ENCODE measurements at regions not wholly inside any gene's neighbourhood (a gene's known extent, or its start where the extent isn't known, plus 50 kb on each side); places are given as distances from the start of the nearest gene placed in this dataset.

GRCh38 chr13:103275722-103276121 is 209.5 kb upstream of the SLC10A2 start:
- Histone ChIP-seq H3K36me3 (ENCODE audit: control insufficient read depth, insufficient read depth, low read length) (no peaks in the 10 kb centered on the region), H3K4me3 (replicated peaks; ENCODE audit: low read depth, low read length) (no peak overlapping the region), H3K27me3 (replicated peaks; ENCODE audit: control insufficient read depth, insufficient read depth, low read length) (no peaks in the 10 kb centered on the region)
- no peak for DNase-seq (ENCODE audit: extremely low read depth, insufficient read length)
- TF ChIP-seq, protein P1, sequence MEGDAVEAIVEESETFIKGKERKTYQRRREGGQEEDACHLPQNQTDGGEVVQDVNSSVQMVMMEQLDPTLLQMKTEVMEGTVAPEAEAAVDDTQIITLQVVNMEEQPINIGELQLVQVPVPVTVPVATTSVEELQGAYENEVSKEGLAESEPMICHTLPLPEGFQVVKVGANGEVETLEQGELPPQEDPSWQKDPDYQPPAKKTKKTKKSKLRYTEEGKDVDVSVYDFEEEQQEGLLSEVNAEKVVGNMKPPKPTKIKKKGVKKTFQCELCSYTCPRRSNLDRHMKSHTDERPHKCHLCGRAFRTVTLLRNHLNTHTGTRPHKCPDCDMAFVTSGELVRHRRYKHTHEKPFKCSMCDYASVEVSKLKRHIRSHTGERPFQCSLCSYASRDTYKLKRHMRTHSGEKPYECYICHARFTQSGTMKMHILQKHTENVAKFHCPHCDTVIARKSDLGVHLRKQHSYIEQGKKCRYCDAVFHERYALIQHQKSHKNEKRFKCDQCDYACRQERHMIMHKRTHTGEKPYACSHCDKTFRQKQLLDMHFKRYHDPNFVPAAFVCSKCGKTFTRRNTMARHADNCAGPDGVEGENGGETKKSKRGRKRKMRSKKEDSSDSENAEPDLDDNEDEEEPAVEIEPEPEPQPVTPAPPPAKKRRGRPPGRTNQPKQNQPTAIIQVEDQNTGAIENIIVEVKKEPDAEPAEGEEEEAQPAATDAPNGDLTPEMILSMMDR (IDR thresholded peaks at IDR 0.05; ENCODE audit: insufficient read depth, low read length, poor library complexity, severe bottlenecking) = no peak

GRCh38 chr13:103275081-103275480 is 208.9 kb upstream of the SLC10A2 start:
- no peak overlapping the region for H3K4me3 ChIP-seq (replicated peaks; ENCODE audit: low read depth, low read length)
- no peaks in the 10 kb centered on the region for H3K36me3 ChIP-seq (ENCODE audit: control insufficient read depth, insufficient read depth, low read length)
- no peaks in the 10 kb centered on the region for H3K27me3 ChIP-seq (replicated peaks; ENCODE audit: control insufficient read depth, insufficient read depth, low read length)
- DNase-seq (ENCODE audit: extremely low read depth, insufficient read length) = no peak
- TF ChIP-seq, protein P1 (IDR thresholded peaks at IDR 0.05; ENCODE audit: insufficient read depth, low read length, poor library complexity, severe bottlenecking) = no peak

DNA sequence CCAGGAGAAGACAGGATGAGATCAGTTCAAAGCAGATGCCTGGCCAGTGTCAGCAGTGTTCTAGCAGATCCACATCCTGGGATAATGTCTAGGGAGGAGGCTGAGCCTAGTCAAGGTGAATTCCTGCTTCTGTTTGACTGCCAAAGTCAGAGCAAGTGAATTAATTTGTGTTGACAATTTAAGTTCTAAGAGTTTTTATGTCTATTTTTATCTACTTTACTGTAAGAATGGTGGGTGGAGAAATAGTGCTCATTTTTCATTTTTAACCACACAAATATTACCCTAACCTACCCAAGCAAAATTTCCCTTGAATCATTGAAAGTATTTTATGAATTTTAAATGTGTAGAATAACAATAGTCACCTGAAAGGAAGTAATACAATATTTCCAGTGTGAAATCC is 207.6 kb upstream of the SLC10A2 start:
- Histone ChIP-seq H3K4me3 (replicated peaks; ENCODE audit: low read depth, low read length) (no peak overlapping the region), H3K27me3 (replicated peaks; ENCODE audit: control insufficient read depth, insufficient read depth, low read length) (no peaks in the 10 kb centered on the region), H3K36me3 (ENCODE audit: control insufficient read depth, insufficient read depth, low read length) (no peaks in the 10 kb centered on the region)
- no peak for DNase-seq (ENCODE audit: extremely low read depth, insufficient read length)
- TF ChIP-seq, protein P1 (IDR thresholded peaks at IDR 0.05; ENCODE audit: insufficient read depth, low read length, poor library complexity, severe bottlenecking) = no peak

- no peak for DNase-seq (ENCODE audit: extremely low read depth, insufficient read length)
- Histone ChIP-seq H3K27me3 (replicated peaks; ENCODE audit: control insufficient read depth, insufficient read depth, low read length) (no peaks in the 10 kb centered on the region), H3K36me3 (ENCODE audit: control insufficient read depth, insufficient read depth, low read length) (no peaks in the 10 kb centered on the region), H3K4me3 (replicated peaks; ENCODE audit: low read depth, low read length) (no peak overlapping the region)
- TF ChIP-seq, protein P1 (IDR thresholded peaks at IDR 0.05; ENCODE audit: insufficient read depth, low read length, poor library complexity, severe bottlenecking) = no peak
Measured at GRCh38 chr13:103272770-103273169, 206.6 kb upstream of the SLC10A2 start.

GRCh38 chr13:103263448-103263847 is 197.2 kb upstream of the SLC10A2 start:
- H3K36me3 ChIP-seq (ENCODE audit: control insufficient read depth, insufficient read depth, low read length) = no peaks in the 10 kb centered on the region
- no peak overlapping the region for H3K4me3 ChIP-seq (replicated peaks; ENCODE audit: low read depth, low read length)
- no peaks in the 10 kb centered on the region for H3K27me3 ChIP-seq (replicated peaks; ENCODE audit: control insufficient read depth, insufficient read depth, low read length)
- DNase-seq (ENCODE audit: extremely low read depth, insufficient read length) = no peak
- TF ChIP-seq, protein P1 (IDR thresholded peaks at IDR 0.05; ENCODE audit: insufficient read depth, low read length, poor library complexity, severe bottlenecking) = no peak
